KMS-11 (cell line): ENCODE measurements at regions not wholly inside any gene's neighbourhood (a gene's known extent, or its start where the extent isn't known, plus 50 kb on each side); places are given as distances from the start of the nearest gene placed in this dataset.

Source experiments
- H2AFZ ChIP-seq: fragments of 200-600 bp; sonication (generic); 2 replicates; pipeline ENCODE4 v1.6.1; 2016; ENCODE audit warnings: antibody characterized with exemption, mixed run types, low read depth
- H3K27ac ChIP-seq: fragments of 200-600 bp; sonication (generic); 2 replicates; pipeline ENCODE4 v1.6.1; 2016; ENCODE audit warnings: mild to moderate bottlenecking, mixed run types
- H3K27me3 ChIP-seq: fragments of 200-600 bp; sonication (generic); 2 replicates; pipeline ENCODE4 v1.6.1; 2017; ENCODE audit warnings: mild to moderate bottlenecking, low read depth, mixed run types, moderate library complexity; ENCODE audit not compliant: insufficient read depth
- H3K36me3 ChIP-seq: fragments of 200-600 bp; sonication (generic); 2 replicates; pipeline ENCODE4 v1.6.1; 2017; ENCODE audit warnings: mild to moderate bottlenecking, mixed run types; ENCODE audit not compliant: insufficient read depth
- H3K4me1 ChIP-seq: fragments of 200-600 bp; sonication (generic); 2 replicates; pipeline ENCODE4 v1.6.1; 2016; ENCODE audit warnings: mild to moderate bottlenecking, low read depth, mixed run types; ENCODE audit not compliant: poor library complexity, severe bottlenecking
- H3K4me2 ChIP-seq: fragments of 200-600 bp; sonication (generic); 2 replicates; pipeline ENCODE4 v1.7.0; 2016; ENCODE audit warnings: mild to moderate bottlenecking, mixed run types
- H3K4me3 ChIP-seq: fragments of 200-600 bp; sonication (generic); IDR thresholded peaks from 2 replicates; pipeline ENCODE4 v1.6.1; 2017; ENCODE audit warnings: low read depth, low read length, mixed read lengths; ENCODE audit not compliant: insufficient read depth
- H3K79me2 ChIP-seq: fragments of 200-600 bp; sonication (generic); 2 replicates; pipeline ENCODE4 v1.6.1; 2016; ENCODE audit warnings: low read depth, mixed run types; ENCODE audit not compliant: insufficient read depth
- H3K9ac ChIP-seq: fragments of 200-600 bp; sonication (generic); 2 replicates; pipeline ENCODE4 v1.6.1; 2016; ENCODE audit warnings: mild to moderate bottlenecking, mixed run types
- H4K20me1 ChIP-seq: fragments of 200-600 bp; sonication (generic); 2 replicates; pipeline ENCODE4 v1.6.1; 2016; ENCODE audit warnings: mild to moderate bottlenecking, mixed run types; ENCODE audit not compliant: insufficient read depth
- CTCF ChIP-seq: fragments of 200-600 bp; sonication (generic); conservative IDR thresholded peaks from 2 replicates; pipeline ENCODE4 v1.6.1; 2017; ENCODE audit warnings: low read depth, mild to moderate bottlenecking, antibody characterized with exemption, low read length, moderate library complexity, mixed read lengths

GRCh38 chr6:79296211-79296610 lies 61.7 kb upstream of the HMGN3 start:
- no peak overlapping the region for H2AFZ ChIP-seq
- H4K20me1 ChIP-seq: no peaks in the 10 kb centered on the region
- H3K4me2 ChIP-seq: no peak overlapping the region
- H3K9ac ChIP-seq: no peak overlapping the region
- no peak overlapping the region for H3K4me3 ChIP-seq
- H3K36me3 ChIP-seq: no peaks in the 10 kb centered on the region
- H3K27ac ChIP-seq: no peak overlapping the region
- TF ChIP-seq CTCF: no peak
- no peaks in the 10 kb centered on the region for H3K79me2 ChIP-seq
- no peaks in the 10 kb centered on the region for H3K4me1 ChIP-seq
- no peaks in the 10 kb centered on the region for H3K27me3 ChIP-seq
